GM21447 (cell line): ENCODE measurements at regions not wholly inside any gene's neighbourhood (a gene's known extent, or its start where the extent isn't known, plus 50 kb on each side); places are given as distances from the start of the nearest gene placed in this dataset.

Experiments used
- ATAC-seq: cut with Tn5 transposase; IDR thresholded peaks from one replicate; pipeline ENCODE4 v1.9.1; 2021; ENCODE audit not compliant: unreplicated experiment

- ATAC-seq: no peak
These were observed 148.8 kb downstream of the INO80D start for GRCh38 chr2:205937211-205937610.

GRCh38 chr2:205936446-205936845 is 149.5 kb downstream of the INO80D start:
- ATAC-seq: no peak

- ATAC-seq: no peak
These were observed 151.5 kb downstream of the INO80D start for GRCh38 chr2:205934443-205934842.

- ATAC-seq: no peak
These were observed 153.1 kb downstream of the INO80D start for GRCh38 chr2:205932861-205933260.

GRCh38 chr2:205931388-205931787 is 154.6 kb downstream of the INO80D start:
- no peak for ATAC-seq

- no peak for ATAC-seq
These were observed 155.8 kb downstream of the INO80D start for GRCh38 chr2:205930209-205930608.

GRCh38 chr2:205929246-205929942 is 156.6 kb downstream of the INO80D start:
- no peak for ATAC-seq

GRCh38 chr2:205925373-205926337 is 160.3 kb downstream of the INO80D start:
- ATAC-seq: peak; percentile 96

GRCh38 chr2:205924676-205925075 is 161.3 kb downstream of the INO80D start:
- ATAC-seq: no peak

GRCh38 chr2:205915130-205915524 is 170.8 kb downstream of the INO80D start:
- ATAC-seq: no peak

GRCh38 chr2:205914213-205915129 is 171.5 kb downstream of the INO80D start:
- ATAC-seq: no peak

- ATAC-seq: no peak
These were observed 172.3 kb downstream of the INO80D start for GRCh38 chr2:205913668-205914067.

- no peak for ATAC-seq
These were observed 174.7 kb downstream of the INO80D start for GRCh38 chr2:205911306-205911705.

GRCh38 chr2:205909184-205909572 is 176.8 kb downstream of the INO80D start:
- no peak for ATAC-seq

GRCh38 chr2:205908212-205909183 is 177.5 kb downstream of the INO80D start:
- no peak for ATAC-seq

- ATAC-seq: no peak
These were observed 179.6 kb downstream of the INO80D start for GRCh38 chr2:205906419-205906818.

GRCh38 chr2:205905576-205905975 is 180.4 kb downstream of the INO80D start:
- no peak for ATAC-seq

GRCh38 chr2:205904873-205905272 is 181.1 kb downstream of the INO80D start:
- no peak for ATAC-seq

GRCh38 chr2:205903549-205904129 is 182.3 kb downstream of the INO80D start:
- ATAC-seq: no peak

GRCh38 chr2:205902900-205903237 is 183.1 kb downstream of the INO80D start:
- ATAC-seq: no peak
